GM10266 (cell line): ENCODE measurements at regions not wholly inside any gene's neighbourhood (a gene's known extent, or its start where the extent isn't known, plus 50 kb on each side); places are given as distances from the start of the nearest gene placed in this dataset.

ENCODE experiments used
- DNase-seq: peaks from one replicate; pipeline ENCODE4 v3.0.0; 2012; ENCODE audit errors: extremely low spot score
- TF ChIP-seq, protein P1 (sequence below): IDR thresholded peaks from 2 replicates; pipeline ENCODE4 v1.5.1; 2012; ENCODE audit warnings: mild to moderate bottlenecking, low read depth; ENCODE audit not compliant: control insufficient read depth, insufficient read depth; ENCODE audit errors: missing control alignments

DNA sequence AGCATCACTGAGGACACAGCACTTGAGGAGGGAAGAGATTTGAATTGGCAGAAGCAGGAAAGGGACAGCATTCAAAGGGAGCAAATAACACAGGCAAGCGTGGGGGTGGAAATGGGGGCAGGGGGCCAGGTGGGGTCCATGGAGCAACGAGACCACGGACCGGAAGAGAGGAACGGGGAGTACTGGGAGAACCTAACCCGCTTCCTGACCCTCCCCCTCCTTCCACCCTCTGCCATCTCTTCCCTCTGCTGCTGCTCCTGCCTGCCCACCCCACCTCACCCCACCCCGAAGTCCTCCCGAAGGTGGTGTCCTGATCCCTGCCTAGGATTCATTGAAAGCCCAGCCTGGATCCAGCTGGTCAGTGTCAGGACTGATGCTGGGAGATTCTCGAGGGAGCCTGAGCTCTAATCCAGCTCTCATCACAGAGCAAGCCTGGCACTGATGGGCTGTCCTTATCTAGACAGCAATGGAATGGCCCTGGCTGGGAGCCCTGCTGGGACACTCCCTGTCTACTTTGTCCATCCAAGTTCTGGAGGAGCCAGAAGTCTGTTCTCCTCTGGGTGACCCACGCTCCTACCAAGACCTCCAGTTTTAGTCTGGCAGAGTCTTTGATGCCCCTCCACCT lies 105.0 kb downstream of the TRIM29 start:
- DNase-seq: no peak
- TF ChIP-seq, protein P1, sequence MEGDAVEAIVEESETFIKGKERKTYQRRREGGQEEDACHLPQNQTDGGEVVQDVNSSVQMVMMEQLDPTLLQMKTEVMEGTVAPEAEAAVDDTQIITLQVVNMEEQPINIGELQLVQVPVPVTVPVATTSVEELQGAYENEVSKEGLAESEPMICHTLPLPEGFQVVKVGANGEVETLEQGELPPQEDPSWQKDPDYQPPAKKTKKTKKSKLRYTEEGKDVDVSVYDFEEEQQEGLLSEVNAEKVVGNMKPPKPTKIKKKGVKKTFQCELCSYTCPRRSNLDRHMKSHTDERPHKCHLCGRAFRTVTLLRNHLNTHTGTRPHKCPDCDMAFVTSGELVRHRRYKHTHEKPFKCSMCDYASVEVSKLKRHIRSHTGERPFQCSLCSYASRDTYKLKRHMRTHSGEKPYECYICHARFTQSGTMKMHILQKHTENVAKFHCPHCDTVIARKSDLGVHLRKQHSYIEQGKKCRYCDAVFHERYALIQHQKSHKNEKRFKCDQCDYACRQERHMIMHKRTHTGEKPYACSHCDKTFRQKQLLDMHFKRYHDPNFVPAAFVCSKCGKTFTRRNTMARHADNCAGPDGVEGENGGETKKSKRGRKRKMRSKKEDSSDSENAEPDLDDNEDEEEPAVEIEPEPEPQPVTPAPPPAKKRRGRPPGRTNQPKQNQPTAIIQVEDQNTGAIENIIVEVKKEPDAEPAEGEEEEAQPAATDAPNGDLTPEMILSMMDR: no peak

DNA sequence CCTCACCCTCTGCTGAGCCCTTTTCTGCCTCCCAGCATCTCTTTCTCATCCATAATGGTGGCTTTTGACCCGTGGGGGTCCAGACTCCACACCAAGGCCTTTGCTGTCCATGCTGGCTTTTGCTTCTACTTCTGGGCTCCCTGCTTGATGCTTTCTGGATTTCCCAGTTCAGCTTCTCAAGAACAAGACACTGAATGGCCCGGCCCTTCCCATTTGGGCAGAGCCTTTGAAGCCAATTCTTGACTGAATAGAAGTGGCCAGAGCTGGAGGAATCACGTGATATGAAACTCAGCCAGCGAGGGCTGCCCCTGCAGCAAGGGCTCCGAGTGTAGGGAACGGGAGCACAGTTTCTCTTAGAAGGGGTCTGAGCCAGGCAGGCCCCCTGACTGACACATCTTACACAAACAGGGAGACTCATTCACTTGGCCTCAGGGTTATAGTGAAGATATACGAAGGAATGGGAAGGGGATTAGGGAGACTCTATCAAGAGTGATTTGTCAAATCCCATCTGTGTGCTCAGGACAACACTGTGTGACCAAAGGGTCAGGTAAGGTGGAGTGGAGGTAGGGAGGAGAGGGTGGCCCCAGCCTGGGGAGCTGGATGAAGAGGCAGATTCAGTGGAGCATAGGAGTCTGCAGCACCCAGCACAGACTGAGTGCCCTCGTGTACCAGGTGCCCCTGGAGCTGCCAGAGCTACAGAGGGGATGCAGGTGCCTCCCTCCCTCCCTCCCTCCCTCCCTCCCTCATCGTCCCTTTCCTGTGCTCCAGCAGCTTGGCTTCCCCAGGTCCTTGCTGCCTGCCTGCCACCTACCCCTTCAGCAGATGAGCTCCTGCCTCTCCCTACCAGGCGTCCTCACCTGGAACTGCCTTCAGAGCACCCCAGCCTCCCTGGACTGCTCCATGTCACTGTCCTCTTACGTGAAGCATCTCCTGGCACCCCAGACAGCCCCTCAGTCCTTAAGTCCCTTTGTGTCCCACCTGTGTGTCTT lies 106.0 kb downstream of the TRIM29 start:
- DNase-seq: no peak
- TF ChIP-seq, protein P1: no peak

DNA sequence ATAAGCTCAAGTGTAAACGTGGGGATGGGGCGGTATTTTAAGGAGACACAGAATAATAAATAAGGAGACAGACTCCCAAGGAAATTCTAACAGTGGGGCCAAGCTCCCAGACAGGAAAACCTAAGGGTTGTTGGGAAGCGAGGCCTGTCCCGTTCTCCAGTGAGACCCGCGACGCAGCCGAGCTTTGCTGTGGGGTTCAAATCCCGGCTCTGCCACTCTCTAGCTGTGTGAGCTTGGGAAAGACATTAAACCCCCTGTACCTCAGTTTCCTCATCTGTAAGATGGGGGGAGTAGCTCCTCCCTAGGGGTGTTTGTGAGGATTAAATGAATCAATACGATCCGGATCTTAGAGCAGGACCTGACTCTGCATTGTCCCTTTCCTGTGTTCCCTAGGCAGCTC lies 106.8 kb downstream of the TRIM29 start:
- no peak for DNase-seq
- TF ChIP-seq, protein P1: no peak

DNA sequence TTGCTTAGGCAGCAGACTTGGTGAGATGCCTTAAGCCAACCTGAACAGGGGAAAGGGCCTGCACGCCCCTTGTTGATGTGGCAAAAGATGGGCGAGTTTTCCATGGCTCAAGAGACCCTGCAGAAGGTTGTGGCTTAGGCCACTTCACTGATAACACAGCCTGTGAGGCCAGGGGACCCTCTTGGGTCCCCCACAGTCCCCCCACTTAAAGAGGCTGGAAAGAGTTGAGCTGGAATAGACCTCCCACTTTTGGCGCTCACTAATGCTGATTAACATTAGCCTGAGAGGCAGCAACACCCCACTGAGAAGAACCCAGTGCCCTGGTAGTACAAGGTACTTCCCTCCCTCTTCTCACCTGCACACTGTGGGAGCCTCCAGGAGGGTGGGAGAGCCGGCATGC lies 107.5 kb downstream of the TRIM29 start:
- no peak for DNase-seq
- TF ChIP-seq, protein P1: no peak

DNA sequence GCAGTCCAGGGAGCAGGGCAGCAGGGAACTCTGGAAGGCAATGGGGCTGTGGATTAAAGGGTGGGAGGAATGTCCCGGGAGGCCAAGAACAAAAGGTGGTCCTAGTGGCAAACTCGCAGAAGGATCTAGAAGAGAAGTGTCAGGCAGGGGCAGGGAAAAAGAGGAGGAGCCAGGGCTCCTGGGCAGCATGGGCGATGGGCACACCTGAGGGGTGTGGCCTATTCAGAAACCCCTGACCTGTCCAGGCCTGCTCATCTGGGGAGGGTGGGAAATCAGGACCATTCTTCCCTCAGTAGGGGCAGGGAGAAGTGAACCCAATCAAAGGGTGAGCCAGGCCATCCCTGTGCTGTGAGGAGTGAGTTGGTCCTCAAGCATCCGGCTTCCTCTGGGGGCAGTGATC lies 108.6 kb downstream of the TRIM29 start:
- TF ChIP-seq, protein P1: no peak
- no peak for DNase-seq

DNA sequence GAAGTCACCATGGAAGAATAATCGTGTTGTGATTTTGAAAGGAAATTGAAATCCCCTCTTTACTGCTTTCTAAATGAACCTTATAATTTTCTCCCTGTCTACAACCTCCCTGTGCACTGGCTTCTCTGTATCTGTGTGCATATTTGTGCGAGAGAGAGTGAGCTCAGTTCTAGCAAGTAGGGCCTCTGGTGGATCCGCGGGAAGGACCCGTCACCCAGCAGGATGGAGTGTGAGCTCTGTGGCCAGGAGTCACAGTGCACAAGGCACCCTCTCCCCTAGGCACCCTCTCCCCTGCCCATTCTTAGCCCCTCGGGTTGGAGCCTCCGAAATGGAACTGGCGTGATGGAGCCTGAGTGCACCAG lies 109.0 kb downstream of the TRIM29 start:
- no peak for DNase-seq
- TF ChIP-seq, protein P1: no peak
